ENCODE measurements at regions not wholly inside any gene's neighbourhood (a gene's known extent, or its start where the extent isn't known, plus 50 kb on each side); places are given as distances from the start of the nearest gene placed in this dataset.

- TF ChIP-seq EZH2phosphoT487 (IDR thresholded peaks at IDR 0.05; ENCODE audit: borderline replicate concordance) (no peak), CTCF (conservative IDR thresholded peaks at IDR 0.05; ENCODE audit: low read length) (no peak)
- Histone ChIP-seq H3K4me3 (ENCODE audit: low read length, poor library complexity, severe bottlenecking) (no peak overlapping the region), H3K36me3 (ENCODE audit: insufficient read depth, low read length) (no peaks in the 10 kb centered on the region), H3K4me1 (ENCODE audit: insufficient read depth, low read length, poor library complexity, severe bottlenecking) (no peaks in the 10 kb centered on the region), H3K4me2 (ENCODE audit: low read depth, low read length, poor library complexity, severe bottlenecking) (no peak overlapping the region), H3K9me2 (replicated peaks; ENCODE audit: low read depth, low read length) (no peaks in the 10 kb centered on the region), H4K20me1 (ENCODE audit: insufficient read depth, low read length, poor library complexity, severe bottlenecking) (no peaks in the 10 kb centered on the region), H3K9me3 (ENCODE audit: insufficient read depth, low read depth, low read length) (no peaks in the 10 kb centered on the region), H3K9ac (ENCODE audit: low read depth, low read length, poor library complexity, severe bottlenecking) (no peak overlapping the region), H2AFZ (ENCODE audit: low read length) (no peak overlapping the region), H3K79me2 (ENCODE audit: insufficient read depth, low read length) (no peaks in the 10 kb centered on the region), H3K27me3 (ENCODE audit: insufficient read depth, low read length, poor library complexity, severe bottlenecking) (no peaks in the 10 kb centered on the region), H3F3A (ENCODE audit: low read depth) (no peaks in the 10 kb centered on the region)
Observed at GRCh38 chrX:56503941-56504673, 59.3 kb upstream of the UBQLN2 start.

DNA sequence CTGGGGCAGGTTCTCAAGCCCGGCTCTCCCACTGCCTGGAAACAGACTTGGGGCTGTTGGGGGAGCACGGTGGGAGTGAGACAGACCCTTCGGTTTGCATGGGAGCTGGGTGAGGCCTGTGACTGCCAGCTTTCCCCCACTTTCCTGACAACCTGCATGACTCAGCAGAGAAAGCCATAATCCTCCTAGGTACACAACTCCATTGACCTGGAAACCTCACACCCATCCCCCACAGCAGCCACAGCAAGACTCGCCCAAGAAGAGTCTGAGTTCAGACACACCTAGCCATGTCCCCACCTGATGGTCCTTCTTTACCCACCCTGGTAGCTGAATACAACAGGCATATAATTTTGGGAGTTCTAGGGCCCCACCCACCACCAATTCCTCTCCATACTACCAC lies 57.6 kb upstream of the UBQLN2 start:
- Histone ChIP-seq H3K9me3 (ENCODE audit: insufficient read depth, low read depth, low read length) (no peaks in the 10 kb centered on the region), H3K4me1 (ENCODE audit: insufficient read depth, low read length, poor library complexity, severe bottlenecking) (no peaks in the 10 kb centered on the region), H2AFZ (ENCODE audit: low read length) (no peak overlapping the region), H3K9me2 (replicated peaks; ENCODE audit: low read depth, low read length) (no peaks in the 10 kb centered on the region), H3K79me2 (ENCODE audit: insufficient read depth, low read length) (no peaks in the 10 kb centered on the region), H3K27me3 (ENCODE audit: insufficient read depth, low read length, poor library complexity, severe bottlenecking) (no peaks in the 10 kb centered on the region), H3K36me3 (ENCODE audit: insufficient read depth, low read length) (no peaks in the 10 kb centered on the region), H3K4me3 (ENCODE audit: low read length, poor library complexity, severe bottlenecking) (no peak overlapping the region), H3F3A (ENCODE audit: low read depth) (no peaks in the 10 kb centered on the region), H3K9ac (ENCODE audit: low read depth, low read length, poor library complexity, severe bottlenecking) (no peak overlapping the region), H3K4me2 (ENCODE audit: low read depth, low read length, poor library complexity, severe bottlenecking) (no peak overlapping the region), H4K20me1 (ENCODE audit: insufficient read depth, low read length, poor library complexity, severe bottlenecking) (no peaks in the 10 kb centered on the region)
- no peak for TF ChIP-seq EZH2phosphoT487 (IDR thresholded peaks at IDR 0.05; ENCODE audit: borderline replicate concordance)
- TF ChIP-seq CTCF (conservative IDR thresholded peaks at IDR 0.05; ENCODE audit: low read length): no peak

Data from Loucy (cell line).